T-helper 2 cell treated with Interferon-gamma antibody and Interleukin-4, amounts not matched to agents 5 μg/mL and 100 μg/mL, for 36 hours (primary cell): ENCODE measurements at regions not wholly inside any gene's neighbourhood (a gene's known extent, or its start where the extent isn't known, plus 50 kb on each side); places are given as distances from the start of the nearest gene placed in this dataset.

Experiments used
- DNase-seq: peaks from one replicate; pipeline ENCODE4 v3.0.0; 2021; ENCODE audit warnings: low spot score
- H3K27ac Mint-ChIP-seq: one replicate; pipeline ENCODE4 v1.8.0; 2021; ENCODE audit warnings: mild to moderate bottlenecking, mixed read lengths
- H3K27me3 Mint-ChIP-seq: one replicate; pipeline ENCODE4 v1.8.0; 2021; ENCODE audit warnings: low read depth, mixed read lengths
- H3K36me3 Mint-ChIP-seq: one replicate; pipeline ENCODE4 v1.8.0; 2021; ENCODE audit warnings: low read depth, mixed read lengths
- H3K4me1 Mint-ChIP-seq: one replicate; pipeline ENCODE4 v1.8.0; 2021; ENCODE audit warnings: low read depth, mixed read lengths
- H3K4me3 Mint-ChIP-seq: one replicate; pipeline ENCODE4 v1.8.0; 2022; ENCODE audit warnings: mild to moderate bottlenecking, moderate library complexity, mixed read lengths
- H3K9me3 Mint-ChIP-seq: one replicate; pipeline ENCODE4 v1.8.0; 2021; ENCODE audit warnings: mixed read lengths

- H3K27me3 Mint-ChIP-seq, result no peaks in the 10 kb centered on the region
- DNase-seq, result no peak
- H3K4me1 Mint-ChIP-seq, result no peaks in the 10 kb centered on the region
- H3K36me3 Mint-ChIP-seq, result no peaks in the 10 kb centered on the region
- no peak overlapping the region for H3K27ac Mint-ChIP-seq
- peaks cover 3% of the 10 kb centered on the region for H3K9me3 Mint-ChIP-seq
- no peak overlapping the region for H3K4me3 Mint-ChIP-seq
These were observed 425.8 kb upstream of the CDH5 start for GRCh38 chr16:65940711-65941110.

DNA sequence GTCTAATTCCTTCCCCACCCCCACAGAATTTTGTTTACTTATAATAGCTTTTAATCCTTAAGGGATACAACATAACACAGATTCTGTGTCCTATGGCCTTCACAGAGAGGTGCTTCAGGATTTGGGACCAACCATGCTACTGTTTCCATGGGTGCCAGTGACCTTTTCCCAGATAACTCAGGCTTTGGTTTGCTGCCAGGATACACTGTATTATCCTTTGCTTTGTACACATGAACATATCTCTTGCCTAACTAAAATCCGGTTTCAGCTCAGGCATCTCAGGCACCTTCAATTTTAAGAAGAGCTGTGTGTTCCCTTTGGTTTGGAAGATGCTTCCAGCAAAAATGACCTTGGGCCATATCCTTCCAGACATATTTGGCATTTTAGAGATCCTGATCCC, 428.4 kb upstream of the CDH5 start:
- Mint-ChIP-seq H3K27ac (no peak overlapping the region), H3K4me3 (no peak overlapping the region), H3K4me1 (no peaks in the 10 kb centered on the region), H3K27me3 (no peaks in the 10 kb centered on the region), H3K9me3 (peaks cover 2% of the 10 kb centered on the region), H3K36me3 (no peaks in the 10 kb centered on the region)
- DNase-seq, result no peak

DNA sequence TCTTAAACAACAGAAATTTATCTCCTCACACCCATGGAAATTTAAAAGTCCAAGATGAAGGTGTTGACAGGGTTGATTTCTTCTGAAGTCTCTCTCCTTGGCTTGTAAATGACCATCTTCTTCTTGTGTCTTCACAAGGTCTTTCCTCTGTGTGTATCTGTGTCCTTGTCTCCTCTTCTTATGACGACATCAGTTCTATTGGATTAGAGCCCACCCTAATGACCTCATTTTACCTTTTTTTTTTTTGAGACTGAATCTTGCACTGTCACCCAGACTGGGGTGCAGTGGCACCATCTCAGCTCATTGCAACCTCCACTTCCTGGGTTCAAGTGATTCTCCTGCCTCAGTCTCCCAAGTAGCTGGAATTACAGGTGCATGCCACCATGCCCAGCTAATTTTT, 429.0 kb upstream of the CDH5 start:
- Mint-ChIP-seq H3K9me3 (peaks cover 8% of the 10 kb centered on the region), H3K4me1 (no peaks in the 10 kb centered on the region), H3K36me3 (no peaks in the 10 kb centered on the region), H3K27me3 (no peaks in the 10 kb centered on the region), H3K4me3 (no peak overlapping the region), H3K27ac (no peak overlapping the region)
- DNase-seq, result no peak

DNA sequence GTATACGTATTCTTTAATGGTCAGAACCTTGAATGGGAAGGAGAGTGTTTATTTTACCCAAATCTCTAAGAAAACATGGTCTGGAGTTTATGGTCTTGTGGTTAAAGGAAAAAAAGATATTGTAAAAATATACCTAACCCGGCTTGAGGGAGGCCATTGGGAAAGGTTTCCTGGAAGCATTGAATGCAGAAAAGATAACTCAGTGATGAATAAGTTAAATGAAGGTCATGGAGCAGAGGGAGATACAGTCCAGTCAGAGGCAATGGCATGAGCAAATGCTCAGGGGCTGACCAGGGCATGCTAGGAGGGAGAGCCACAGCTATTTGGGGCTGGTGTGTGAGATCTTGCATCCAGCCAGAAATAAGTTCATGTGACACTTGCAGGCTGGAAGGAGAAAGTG, 430.4 kb upstream of the CDH5 start:
- no peak for DNase-seq
- Mint-ChIP-seq H3K27ac (no peak overlapping the region), H3K9me3 (peaks cover 12% of the 10 kb centered on the region), H3K4me1 (no peaks in the 10 kb centered on the region), H3K27me3 (no peaks in the 10 kb centered on the region), H3K36me3 (no peaks in the 10 kb centered on the region), H3K4me3 (no peak overlapping the region)

GRCh38 chr16:65934443-65934842, 432.0 kb upstream of the CDH5 start:
- DNase-seq, result no peak
- no peaks in the 10 kb centered on the region for H3K36me3 Mint-ChIP-seq
- peaks cover 13% of the 10 kb centered on the region for H3K9me3 Mint-ChIP-seq
- no peaks in the 10 kb centered on the region for H3K4me1 Mint-ChIP-seq
- no peaks in the 10 kb centered on the region for H3K27me3 Mint-ChIP-seq
- H3K4me3 Mint-ChIP-seq, result no peak overlapping the region
- H3K27ac Mint-ChIP-seq, result no peak overlapping the region

GRCh38 chr16:65933703-65934102, 432.8 kb upstream of the CDH5 start:
- no peak overlapping the region for H3K27ac Mint-ChIP-seq
- H3K36me3 Mint-ChIP-seq, result no peaks in the 10 kb centered on the region
- DNase-seq, result no peak
- H3K4me3 Mint-ChIP-seq, result no peak overlapping the region
- H3K9me3 Mint-ChIP-seq, result peaks cover 18% of the 10 kb centered on the region
- H3K27me3 Mint-ChIP-seq, result no peaks in the 10 kb centered on the region
- H3K4me1 Mint-ChIP-seq, result no peaks in the 10 kb centered on the region

- Mint-ChIP-seq H3K36me3 (no peaks in the 10 kb centered on the region), H3K4me3 (no peak overlapping the region), H3K4me1 (no peaks in the 10 kb centered on the region), H3K9me3 (peaks cover 25% of the 10 kb centered on the region), H3K27me3 (no peaks in the 10 kb centered on the region), H3K27ac (no peak overlapping the region)
- DNase-seq, result no peak
These were observed 434.0 kb upstream of the CDH5 start for GRCh38 chr16:65932350-65933072.

DNA sequence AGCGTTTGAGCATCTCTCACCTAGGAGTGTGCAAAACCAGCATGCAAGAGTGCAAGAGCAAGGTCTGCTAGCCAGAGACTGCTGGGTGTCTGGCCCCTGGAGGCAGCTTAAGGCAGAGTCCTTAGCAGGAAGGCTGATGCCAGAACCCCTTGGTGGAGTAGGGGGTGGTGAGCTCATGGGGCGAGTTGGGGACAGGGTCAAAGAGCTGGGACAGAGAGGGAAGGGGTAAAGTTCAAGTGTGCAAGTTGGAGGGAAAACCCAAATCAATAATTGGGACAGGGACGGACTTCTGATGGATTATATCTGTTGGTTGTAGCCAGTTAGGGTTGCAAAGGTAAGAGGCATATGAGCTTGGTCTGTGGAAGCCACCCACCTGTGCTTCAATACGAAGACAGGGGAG, 443.6 kb upstream of the CDH5 start:
- peaks cover 3% of the 10 kb centered on the region for H3K9me3 Mint-ChIP-seq
- DNase-seq, result no peak
- no peaks in the 10 kb centered on the region for H3K27me3 Mint-ChIP-seq
- H3K4me3 Mint-ChIP-seq, result no peak overlapping the region
- no peak overlapping the region for H3K27ac Mint-ChIP-seq
- H3K4me1 Mint-ChIP-seq, result no peaks in the 10 kb centered on the region
- no peaks in the 10 kb centered on the region for H3K36me3 Mint-ChIP-seq

GRCh38 chr16:65919986-65920376, 446.5 kb upstream of the CDH5 start:
- no peak overlapping the region for H3K4me3 Mint-ChIP-seq
- no peak overlapping the region for H3K27ac Mint-ChIP-seq
- H3K9me3 Mint-ChIP-seq, result no peaks in the 10 kb centered on the region

DNA sequence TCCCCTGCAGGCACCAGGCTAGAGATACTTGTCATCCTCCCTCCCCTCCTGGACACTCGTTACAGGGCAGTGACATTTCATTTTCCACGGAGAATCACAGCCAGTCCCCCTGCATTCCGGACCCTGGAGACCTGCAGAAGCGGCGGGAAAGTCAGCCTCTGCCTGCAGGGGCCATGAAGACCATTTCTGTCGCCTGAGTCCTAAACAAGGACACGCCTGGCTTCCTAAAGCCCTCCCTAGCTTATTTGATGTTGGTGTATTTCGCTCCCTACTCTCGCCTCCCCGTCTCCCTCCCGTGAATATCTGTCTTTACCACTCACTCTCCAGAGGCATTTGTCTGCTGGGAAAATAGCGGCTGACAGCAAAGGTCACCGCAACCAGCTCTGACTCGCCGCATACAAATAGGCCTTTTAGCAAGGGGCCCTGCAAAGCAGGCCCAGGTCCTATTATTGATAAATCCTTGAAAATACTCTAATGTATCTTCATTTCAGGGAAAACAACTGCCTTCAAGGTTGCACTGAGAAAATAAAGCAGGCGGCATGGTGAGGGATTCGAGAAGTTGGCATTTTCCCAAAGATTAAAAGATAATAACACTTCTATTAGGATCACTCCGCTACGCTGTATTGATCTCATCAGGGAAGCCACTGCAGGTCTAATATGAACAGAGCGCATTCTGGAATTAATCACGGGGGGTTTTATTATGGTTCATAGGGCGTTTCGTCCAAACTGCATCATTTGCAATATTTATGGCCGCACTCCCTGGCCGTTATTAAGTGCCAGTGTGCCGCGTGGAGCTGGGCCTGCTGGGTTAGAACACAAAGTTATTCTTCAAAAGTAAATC, 447.1 kb upstream of the CDH5 start:
- Mint-ChIP-seq H3K4me3 (no peak overlapping the region), H3K9me3 (no peaks in the 10 kb centered on the region), H3K27me3 (no peaks in the 10 kb centered on the region)

More at GRCh38 chr16:65919986-65920376, 446.5 kb upstream of the CDH5 start:
- no peaks in the 10 kb centered on the region for H3K27me3 Mint-ChIP-seq
- no peaks in the 10 kb centered on the region for H3K36me3 Mint-ChIP-seq
- no peak for DNase-seq
- no peaks in the 10 kb centered on the region for H3K4me1 Mint-ChIP-seq

GRCh38 chr16:65917466-65917865, 449.0 kb upstream of the CDH5 start:
- H3K27ac Mint-ChIP-seq, result no peak overlapping the region
- peaks cover 5% of the 10 kb centered on the region for H3K9me3 Mint-ChIP-seq
- no peaks in the 10 kb centered on the region for H3K36me3 Mint-ChIP-seq

More for the DNA sequence above, 447.1 kb upstream of the CDH5 start:
- DNase-seq, result no peak
- Mint-ChIP-seq H3K27ac (no peak overlapping the region), H3K4me1 (no peaks in the 10 kb centered on the region), H3K36me3 (no peaks in the 10 kb centered on the region)

DNA sequence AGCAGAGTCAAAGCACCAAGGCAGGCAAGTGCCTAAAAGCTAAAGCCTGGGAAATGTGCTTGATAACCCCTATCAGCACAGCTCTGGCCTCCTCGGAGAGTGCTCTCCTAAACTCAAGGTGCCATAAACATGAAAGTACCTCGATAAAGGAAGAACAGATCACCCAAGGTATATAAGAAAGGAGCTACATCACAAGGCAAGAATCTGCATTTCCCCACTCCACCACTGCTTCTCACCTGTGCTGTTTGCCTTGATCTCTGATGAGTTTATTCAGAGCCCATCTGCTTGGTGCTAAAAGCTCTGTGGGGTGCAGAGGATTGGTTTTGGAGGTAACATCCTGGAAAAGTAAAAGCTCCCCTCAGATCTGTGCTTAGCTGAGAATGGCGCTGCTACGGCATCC, 449.5 kb upstream of the CDH5 start:
- no peak for DNase-seq
- H3K27ac Mint-ChIP-seq, result no peak overlapping the region
- H3K27me3 Mint-ChIP-seq, result no peaks in the 10 kb centered on the region
- peaks cover 5% of the 10 kb centered on the region for H3K9me3 Mint-ChIP-seq
- no peaks in the 10 kb centered on the region for H3K4me1 Mint-ChIP-seq
- no peak overlapping the region for H3K4me3 Mint-ChIP-seq
- no peaks in the 10 kb centered on the region for H3K36me3 Mint-ChIP-seq

More at GRCh38 chr16:65917466-65917865, 449.0 kb upstream of the CDH5 start:
- no peak for DNase-seq
- Mint-ChIP-seq H3K27me3 (no peaks in the 10 kb centered on the region), H3K4me1 (no peaks in the 10 kb centered on the region), H3K4me3 (no peak overlapping the region)

DNA sequence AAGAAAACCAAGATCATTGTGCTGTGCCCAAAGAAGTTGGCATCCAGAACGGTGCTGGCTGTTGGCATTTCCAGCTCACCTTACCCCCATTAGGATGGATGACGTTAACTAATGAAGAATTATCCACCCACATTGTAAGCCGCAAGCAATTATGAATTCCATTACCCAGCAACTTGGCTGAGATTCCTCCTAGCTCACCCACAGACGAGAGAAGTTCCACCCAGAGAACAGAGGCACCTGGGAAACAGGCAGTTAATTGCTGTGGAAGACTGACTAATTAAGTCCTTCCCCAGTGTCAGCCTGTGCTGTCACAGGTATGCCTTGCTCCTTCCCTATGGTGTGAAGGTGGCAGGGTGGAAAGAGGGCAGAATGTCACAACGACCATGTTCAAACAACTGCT, 456.2 kb upstream of the CDH5 start:
- no peak overlapping the region for H3K27ac Mint-ChIP-seq
- no peaks in the 10 kb centered on the region for H3K36me3 Mint-ChIP-seq
- H3K27me3 Mint-ChIP-seq, result no peaks in the 10 kb centered on the region
- H3K9me3 Mint-ChIP-seq, result peaks cover 8% of the 10 kb centered on the region
- no peaks in the 10 kb centered on the region for H3K4me1 Mint-ChIP-seq
- no peak overlapping the region for H3K4me3 Mint-ChIP-seq
- DNase-seq, result no peak

DNA sequence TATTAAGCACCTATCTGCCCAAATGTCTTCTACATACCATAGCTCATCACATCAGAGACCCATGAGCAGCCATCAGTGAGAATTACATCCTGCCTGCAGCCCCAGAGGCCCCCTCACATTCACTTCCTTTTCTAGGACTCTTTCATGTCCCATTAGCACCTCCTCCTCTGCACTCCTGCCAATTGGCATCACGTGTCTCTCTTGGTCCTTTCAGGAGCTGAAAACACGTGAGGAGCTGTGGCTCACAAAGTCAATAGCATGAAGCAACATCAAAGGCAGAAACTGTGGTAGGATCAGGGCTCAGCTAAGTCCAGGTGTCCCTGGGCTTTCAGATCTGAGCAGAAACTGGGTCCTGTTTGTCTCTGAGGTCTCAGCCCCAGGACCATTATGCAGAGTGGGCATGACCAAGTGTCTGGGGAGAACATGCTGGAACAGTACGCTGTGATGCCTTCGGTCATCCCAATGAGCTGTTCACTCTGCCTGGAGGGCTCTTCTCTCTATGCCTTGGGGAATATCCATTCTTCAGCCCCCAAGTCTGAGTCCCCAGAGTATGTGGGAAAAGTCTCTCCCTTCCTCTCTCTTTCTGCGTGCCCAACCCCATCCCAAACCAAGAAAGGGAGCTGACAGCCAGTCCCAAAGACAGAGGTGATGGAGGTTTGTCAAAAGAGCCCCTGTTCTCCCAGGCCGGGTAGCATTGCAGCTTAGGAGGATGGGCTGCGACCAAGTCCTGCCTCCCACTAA, 457.0 kb upstream of the CDH5 start:
- H3K4me3 Mint-ChIP-seq, result no peak overlapping the region
- no peak overlapping the region for H3K27ac Mint-ChIP-seq
- peaks cover 8% of the 10 kb centered on the region for H3K9me3 Mint-ChIP-seq
- no peaks in the 10 kb centered on the region for H3K36me3 Mint-ChIP-seq
- H3K27me3 Mint-ChIP-seq, result no peaks in the 10 kb centered on the region
- DNase-seq, result no peak
- H3K4me1 Mint-ChIP-seq, result no peaks in the 10 kb centered on the region
